Panc1 (cell line): ENCODE measurements at regions not wholly inside any gene's neighbourhood (a gene's known extent, or its start where the extent isn't known, plus 50 kb on each side); places are given as distances from the start of the nearest gene placed in this dataset.
"Not testable (repeated sequence)": the region's sequence is repeated elsewhere in the genome, so short reads cannot be mapped to it uniquely, and the experiment has no call there.

ENCODE experiments used
- ATAC-seq: fragments of 200-7000 bp; cut with Tn5 transposase; 2 replicates; pipeline ENCODE4 v1.9.1; 2020; ENCODE audit warnings: mild to moderate bottlenecking, moderate library complexity
- BruUV-seq: library from RNA; stranded (reverse); fragments of 400-500 nt; replicated peaks from 2 replicates; lab custom pipeline; 2021; lab: Mats Ljungman, UMichigan
- CTCF ChIA-PET: fragments of 300-600 bp; sonication (Branson Sonifier 250); formaldehyde crosslinking; loops from one replicate; lab custom pipeline; 2022; ENCODE audit warnings: antibody characterized with exemption; lab: Charles Lee
- POLR2A ChIA-PET: fragments of 300-600 bp; sonication (Branson Sonifier 250); formaldehyde crosslinking; loops from one replicate; lab custom pipeline; 2022; ENCODE audit warnings: antibody characterized with exemption; lab: Charles Lee
- DNase-seq: peaks from one replicate; pipeline ENCODE4 v3.0.0-alpha.2; 2010; ENCODE audit warnings: low read depth, low spot score
- H3K27ac ChIP-seq: 2 replicates; pipeline ENCODE4 v1.5.1; 2011; ENCODE audit warnings: mild to moderate bottlenecking, low read length, inconsistent platforms
- H3K27me3 ChIP-seq: fragments of 200-500 bp; sonication (Bioruptor generic); 2 replicates; pipeline ENCODE4 v1.6.0; 2014; ENCODE audit warnings: low read length, inconsistent platforms; ENCODE audit not compliant: control insufficient read depth, insufficient read depth
- H3K36me3 ChIP-seq: fragments of 200-500 bp; sonication (Bioruptor generic); 2 replicates; pipeline ENCODE4 v1.5.1; 2014; ENCODE audit warnings: inconsistent platforms, mild to moderate bottlenecking, low read length, moderate library complexity; ENCODE audit not compliant: control insufficient read depth, insufficient read depth
- H3K4me1 ChIP-seq: 2 replicates; pipeline ENCODE4 v1.5.1; 2011; ENCODE audit warnings: inconsistent platforms, mild to moderate bottlenecking, low read length, moderate library complexity; ENCODE audit not compliant: control insufficient read depth, insufficient read depth
- H3K4me3 ChIP-seq, 2 experiments: 2 replicates each; pipeline ENCODE4 v1.5.1; 2011 to 2012; ENCODE audit warnings: low read depth in 2 of 2, low read length in 2 of 2, mild to moderate bottlenecking in 2 of 2, inconsistent platforms in 1 of 2, moderate library complexity in 1 of 2
- H3K9me3 ChIP-seq: fragments of 200-500 bp; sonication (Bioruptor generic); 2 replicates; pipeline ENCODE4 v1.5.1; 2014; ENCODE audit warnings: low read depth, mild to moderate bottlenecking, inconsistent platforms, low read length, moderate library complexity; ENCODE audit not compliant: control insufficient read depth, insufficient read depth
- POLR2AphosphoS5 ChIP-seq: IDR thresholded peaks from 2 replicates; pipeline ENCODE4 v1.6.1; 2012; ENCODE audit warnings: mild to moderate bottlenecking, low read depth, low read length, moderate library complexity
- SIN3A ChIP-seq: IDR thresholded peaks from 2 replicates; pipeline ENCODE4 v1.6.1; 2012; ENCODE audit warnings: low read depth, mild to moderate bottlenecking, low read length, moderate library complexity, borderline replicate concordance; ENCODE audit not compliant: insufficient read depth
- TCF7L2 ChIP-seq: IDR thresholded peaks from 2 replicates; pipeline ENCODE4 v1.6.1; 2011; ENCODE audit warnings: mild to moderate bottlenecking, low read depth, low read length, inconsistent platforms
- in situ Hi-C: cut with HindIII; loops from 2 replicates; pipeline ENCODE4 v1.10.0; 2016; ENCODE audit warnings: low sequenced_read_pairs, low pct_unique_long_range_greater_than_20kb
- intact Hi-C: fragments of 100-400 bp; cut with micrococcal nuclease; formaldehyde crosslinking; loops from one replicate; pipeline ENCODE4 v1.10.0; 2022; ENCODE audit not compliant: unreplicated experiment
- TF ChIP-seq, protein P1 (sequence below): fragments of 450-650 bp; IDR thresholded peaks from 2 replicates; pipeline ENCODE4 v1.5.1; 2017; ENCODE audit warnings: mild to moderate bottlenecking
- TF ChIP-seq, protein P2 (sequence below), 2 experiments: IDR thresholded peaks; 2 replicates each; pipeline ENCODE4 v1.6.1; 2011 to 2012; ENCODE audit warnings: low read depth in 2 of 2, control low read depth in 1 of 2, low read length in 1 of 2, mild to moderate bottlenecking in 1 of 2, moderate library complexity in 1 of 2; ENCODE audit not compliant: insufficient read depth in 1 of 2

DNA sequence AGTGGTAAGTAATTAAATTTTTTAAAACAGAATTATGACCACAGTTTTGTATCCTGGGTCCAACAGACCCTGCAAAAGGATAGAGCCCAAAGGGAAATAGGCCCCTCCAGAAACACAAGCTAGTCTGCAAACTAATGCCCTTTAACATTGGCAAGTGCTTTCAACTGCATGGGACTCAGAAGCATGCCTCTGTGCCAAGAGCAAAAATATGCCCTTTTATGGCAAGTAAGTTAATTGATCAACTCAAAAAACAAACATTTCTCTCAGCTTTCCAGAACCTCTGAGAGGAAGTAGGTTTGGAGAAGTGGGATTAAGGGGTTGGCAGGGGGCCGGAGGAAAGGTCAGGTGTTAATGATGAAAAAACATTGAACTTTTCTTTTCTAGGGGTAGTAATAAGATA is 186.6 kb upstream of the PRSS1 start:
- Histone ChIP-seq H3K27ac (no peak overlapping the region), H3K9me3 (no peaks in the 10 kb centered on the region), H3K36me3 (no peaks in the 10 kb centered on the region), H3K27me3 (no peaks in the 10 kb centered on the region), H3K4me1 (peaks cover under 1% of the 10 kb centered on the region), H3K4me3 (no peak overlapping the region)
- no TSS peak for BruUV-seq
- intact Hi-C loops (no loop called here), in situ Hi-C loops (no loop called here)
- no peak for DNase-seq
- no peak for ATAC-seq
- ChIA-PET CTCF (no interaction called here), POLR2A (no interaction called here)
- TF ChIP-seq SIN3A: no peak
- TF ChIP-seq TCF7L2: no peak
- TF ChIP-seq, protein P1, sequence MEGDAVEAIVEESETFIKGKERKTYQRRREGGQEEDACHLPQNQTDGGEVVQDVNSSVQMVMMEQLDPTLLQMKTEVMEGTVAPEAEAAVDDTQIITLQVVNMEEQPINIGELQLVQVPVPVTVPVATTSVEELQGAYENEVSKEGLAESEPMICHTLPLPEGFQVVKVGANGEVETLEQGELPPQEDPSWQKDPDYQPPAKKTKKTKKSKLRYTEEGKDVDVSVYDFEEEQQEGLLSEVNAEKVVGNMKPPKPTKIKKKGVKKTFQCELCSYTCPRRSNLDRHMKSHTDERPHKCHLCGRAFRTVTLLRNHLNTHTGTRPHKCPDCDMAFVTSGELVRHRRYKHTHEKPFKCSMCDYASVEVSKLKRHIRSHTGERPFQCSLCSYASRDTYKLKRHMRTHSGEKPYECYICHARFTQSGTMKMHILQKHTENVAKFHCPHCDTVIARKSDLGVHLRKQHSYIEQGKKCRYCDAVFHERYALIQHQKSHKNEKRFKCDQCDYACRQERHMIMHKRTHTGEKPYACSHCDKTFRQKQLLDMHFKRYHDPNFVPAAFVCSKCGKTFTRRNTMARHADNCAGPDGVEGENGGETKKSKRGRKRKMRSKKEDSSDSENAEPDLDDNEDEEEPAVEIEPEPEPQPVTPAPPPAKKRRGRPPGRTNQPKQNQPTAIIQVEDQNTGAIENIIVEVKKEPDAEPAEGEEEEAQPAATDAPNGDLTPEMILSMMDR: no peak
- TF ChIP-seq POLR2AphosphoS5: no peak
- TF ChIP-seq, protein P2, sequence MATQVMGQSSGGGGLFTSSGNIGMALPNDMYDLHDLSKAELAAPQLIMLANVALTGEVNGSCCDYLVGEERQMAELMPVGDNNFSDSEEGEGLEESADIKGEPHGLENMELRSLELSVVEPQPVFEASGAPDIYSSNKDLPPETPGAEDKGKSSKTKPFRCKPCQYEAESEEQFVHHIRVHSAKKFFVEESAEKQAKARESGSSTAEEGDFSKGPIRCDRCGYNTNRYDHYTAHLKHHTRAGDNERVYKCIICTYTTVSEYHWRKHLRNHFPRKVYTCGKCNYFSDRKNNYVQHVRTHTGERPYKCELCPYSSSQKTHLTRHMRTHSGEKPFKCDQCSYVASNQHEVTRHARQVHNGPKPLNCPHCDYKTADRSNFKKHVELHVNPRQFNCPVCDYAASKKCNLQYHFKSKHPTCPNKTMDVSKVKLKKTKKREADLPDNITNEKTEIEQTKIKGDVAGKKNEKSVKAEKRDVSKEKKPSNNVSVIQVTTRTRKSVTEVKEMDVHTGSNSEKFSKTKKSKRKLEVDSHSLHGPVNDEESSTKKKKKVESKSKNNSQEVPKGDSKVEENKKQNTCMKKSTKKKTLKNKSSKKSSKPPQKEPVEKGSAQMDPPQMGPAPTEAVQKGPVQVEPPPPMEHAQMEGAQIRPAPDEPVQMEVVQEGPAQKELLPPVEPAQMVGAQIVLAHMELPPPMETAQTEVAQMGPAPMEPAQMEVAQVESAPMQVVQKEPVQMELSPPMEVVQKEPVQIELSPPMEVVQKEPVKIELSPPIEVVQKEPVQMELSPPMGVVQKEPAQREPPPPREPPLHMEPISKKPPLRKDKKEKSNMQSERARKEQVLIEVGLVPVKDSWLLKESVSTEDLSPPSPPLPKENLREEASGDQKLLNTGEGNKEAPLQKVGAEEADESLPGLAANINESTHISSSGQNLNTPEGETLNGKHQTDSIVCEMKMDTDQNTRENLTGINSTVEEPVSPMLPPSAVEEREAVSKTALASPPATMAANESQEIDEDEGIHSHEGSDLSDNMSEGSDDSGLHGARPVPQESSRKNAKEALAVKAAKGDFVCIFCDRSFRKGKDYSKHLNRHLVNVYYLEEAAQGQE (IDR thresholded peaks at IDR 0.05; ENCODE audit: insufficient read depth in 1 of 2, low read depth in 2 of 2, low read length in 1 of 2): no peak

DNA sequence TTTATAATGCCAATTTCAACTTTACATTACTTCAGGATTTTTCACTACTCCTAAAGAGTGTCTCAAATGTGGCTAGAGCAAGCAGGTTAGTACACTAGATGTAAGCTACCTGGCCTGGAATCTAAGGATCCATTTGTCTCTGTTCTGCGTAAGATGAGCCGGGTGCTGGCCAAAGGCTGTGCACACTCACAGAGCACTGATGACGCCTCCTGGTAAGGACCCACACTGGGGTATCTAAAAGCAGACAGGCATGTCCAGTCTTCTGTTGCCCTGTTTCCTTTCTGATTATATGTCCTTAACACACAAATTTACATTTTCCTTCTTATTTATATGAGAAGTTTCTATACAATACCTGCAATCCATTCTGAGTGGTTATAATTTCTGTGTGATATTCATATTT is 187.9 kb upstream of the PRSS1 start:
- intact Hi-C loops, CTCF ChIA-PET, H3K4me3 ChIP-seq, POLR2A ChIA-PET, ATAC-seq, DNase-seq, H3K27ac ChIP-seq, H3K9me3 ChIP-seq, H3K36me3 ChIP-seq, in situ Hi-C loops, BruUV-seq, H3K27me3 ChIP-seq: not testable (repeated sequence)
- peaks cover 14% of the 10 kb centered on the region for H3K4me1 ChIP-seq

DNA sequence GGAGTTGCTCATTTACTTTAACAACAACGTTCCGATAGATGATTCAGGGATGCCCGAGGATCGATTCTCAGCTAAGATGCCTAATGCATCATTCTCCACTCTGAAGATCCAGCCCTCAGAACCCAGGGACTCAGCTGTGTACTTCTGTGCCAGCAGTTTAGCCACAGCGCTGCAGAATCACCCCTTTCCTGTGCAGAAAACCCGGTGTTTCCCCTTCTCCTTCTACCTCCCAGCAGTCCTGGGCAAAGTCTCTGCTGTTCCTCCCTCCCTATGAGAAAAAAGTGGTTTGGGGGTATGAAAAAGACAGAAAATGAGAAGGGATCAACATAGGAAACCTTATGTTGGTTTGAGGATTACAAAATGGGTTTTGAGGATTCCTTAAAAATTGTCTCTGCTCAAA is 188.5 kb upstream of the PRSS1 start:
- H3K27ac ChIP-seq, intact Hi-C loops, POLR2A ChIA-PET, H3K36me3 ChIP-seq, DNase-seq, BruUV-seq, CTCF ChIA-PET, H3K27me3 ChIP-seq, H3K4me3 ChIP-seq, in situ Hi-C loops, ATAC-seq, H3K9me3 ChIP-seq: not testable (repeated sequence)
- peaks cover 19% of the 10 kb centered on the region for H3K4me1 ChIP-seq
